H1 (cell line): ENCODE measurements at regions not wholly inside any gene's neighbourhood (a gene's known extent, or its start where the extent isn't known, plus 50 kb on each side); places are given as distances from the start of the nearest gene placed in this dataset.

Experiments used
- CBX8 ChIP-seq: fragments of 300-800, 300-1000 bp; sonication (generic); IDR thresholded peaks from 2 replicates; pipeline ENCODE4 v1.7.1; 2016; ENCODE audit warnings: low read depth, low read length, borderline replicate concordance
- TCF12 ChIP-seq: IDR thresholded peaks from 2 replicates; pipeline ENCODE4 v1.6.1; 2011; ENCODE audit warnings: low read depth, mild to moderate bottlenecking, low read length
- TF ChIP-seq, protein P1 (sequence below): fragments of 300-600 bp; sonication (generic); IDR thresholded peaks from 2 replicates; pipeline ENCODE4 v1.7.1; 2012; ENCODE audit warnings: low read length, moderate library complexity, mild to moderate bottlenecking, inconsistent platforms; ENCODE audit not compliant: insufficient replicate concordance

DNA sequence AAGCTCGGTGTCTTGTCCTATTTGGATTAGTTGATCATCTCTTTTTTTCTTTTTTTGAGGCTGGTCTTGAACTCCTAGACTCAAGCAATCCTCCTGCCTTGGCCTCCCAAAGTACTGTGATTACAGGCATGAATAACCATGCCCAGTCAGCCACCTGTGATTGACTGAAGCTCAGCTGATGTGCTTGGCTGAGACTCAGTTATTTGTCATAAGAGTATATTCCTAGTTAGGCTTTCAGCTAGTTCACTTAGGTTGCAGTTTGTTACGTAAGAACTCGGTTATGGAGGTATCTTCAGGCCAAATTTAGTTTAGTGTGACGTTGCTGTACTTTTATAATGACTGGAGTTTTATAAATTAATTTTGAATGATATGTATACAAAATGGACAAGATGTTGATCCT lies 365.0 kb downstream of the SV2B start (continued):
- TF ChIP-seq, protein P1, sequence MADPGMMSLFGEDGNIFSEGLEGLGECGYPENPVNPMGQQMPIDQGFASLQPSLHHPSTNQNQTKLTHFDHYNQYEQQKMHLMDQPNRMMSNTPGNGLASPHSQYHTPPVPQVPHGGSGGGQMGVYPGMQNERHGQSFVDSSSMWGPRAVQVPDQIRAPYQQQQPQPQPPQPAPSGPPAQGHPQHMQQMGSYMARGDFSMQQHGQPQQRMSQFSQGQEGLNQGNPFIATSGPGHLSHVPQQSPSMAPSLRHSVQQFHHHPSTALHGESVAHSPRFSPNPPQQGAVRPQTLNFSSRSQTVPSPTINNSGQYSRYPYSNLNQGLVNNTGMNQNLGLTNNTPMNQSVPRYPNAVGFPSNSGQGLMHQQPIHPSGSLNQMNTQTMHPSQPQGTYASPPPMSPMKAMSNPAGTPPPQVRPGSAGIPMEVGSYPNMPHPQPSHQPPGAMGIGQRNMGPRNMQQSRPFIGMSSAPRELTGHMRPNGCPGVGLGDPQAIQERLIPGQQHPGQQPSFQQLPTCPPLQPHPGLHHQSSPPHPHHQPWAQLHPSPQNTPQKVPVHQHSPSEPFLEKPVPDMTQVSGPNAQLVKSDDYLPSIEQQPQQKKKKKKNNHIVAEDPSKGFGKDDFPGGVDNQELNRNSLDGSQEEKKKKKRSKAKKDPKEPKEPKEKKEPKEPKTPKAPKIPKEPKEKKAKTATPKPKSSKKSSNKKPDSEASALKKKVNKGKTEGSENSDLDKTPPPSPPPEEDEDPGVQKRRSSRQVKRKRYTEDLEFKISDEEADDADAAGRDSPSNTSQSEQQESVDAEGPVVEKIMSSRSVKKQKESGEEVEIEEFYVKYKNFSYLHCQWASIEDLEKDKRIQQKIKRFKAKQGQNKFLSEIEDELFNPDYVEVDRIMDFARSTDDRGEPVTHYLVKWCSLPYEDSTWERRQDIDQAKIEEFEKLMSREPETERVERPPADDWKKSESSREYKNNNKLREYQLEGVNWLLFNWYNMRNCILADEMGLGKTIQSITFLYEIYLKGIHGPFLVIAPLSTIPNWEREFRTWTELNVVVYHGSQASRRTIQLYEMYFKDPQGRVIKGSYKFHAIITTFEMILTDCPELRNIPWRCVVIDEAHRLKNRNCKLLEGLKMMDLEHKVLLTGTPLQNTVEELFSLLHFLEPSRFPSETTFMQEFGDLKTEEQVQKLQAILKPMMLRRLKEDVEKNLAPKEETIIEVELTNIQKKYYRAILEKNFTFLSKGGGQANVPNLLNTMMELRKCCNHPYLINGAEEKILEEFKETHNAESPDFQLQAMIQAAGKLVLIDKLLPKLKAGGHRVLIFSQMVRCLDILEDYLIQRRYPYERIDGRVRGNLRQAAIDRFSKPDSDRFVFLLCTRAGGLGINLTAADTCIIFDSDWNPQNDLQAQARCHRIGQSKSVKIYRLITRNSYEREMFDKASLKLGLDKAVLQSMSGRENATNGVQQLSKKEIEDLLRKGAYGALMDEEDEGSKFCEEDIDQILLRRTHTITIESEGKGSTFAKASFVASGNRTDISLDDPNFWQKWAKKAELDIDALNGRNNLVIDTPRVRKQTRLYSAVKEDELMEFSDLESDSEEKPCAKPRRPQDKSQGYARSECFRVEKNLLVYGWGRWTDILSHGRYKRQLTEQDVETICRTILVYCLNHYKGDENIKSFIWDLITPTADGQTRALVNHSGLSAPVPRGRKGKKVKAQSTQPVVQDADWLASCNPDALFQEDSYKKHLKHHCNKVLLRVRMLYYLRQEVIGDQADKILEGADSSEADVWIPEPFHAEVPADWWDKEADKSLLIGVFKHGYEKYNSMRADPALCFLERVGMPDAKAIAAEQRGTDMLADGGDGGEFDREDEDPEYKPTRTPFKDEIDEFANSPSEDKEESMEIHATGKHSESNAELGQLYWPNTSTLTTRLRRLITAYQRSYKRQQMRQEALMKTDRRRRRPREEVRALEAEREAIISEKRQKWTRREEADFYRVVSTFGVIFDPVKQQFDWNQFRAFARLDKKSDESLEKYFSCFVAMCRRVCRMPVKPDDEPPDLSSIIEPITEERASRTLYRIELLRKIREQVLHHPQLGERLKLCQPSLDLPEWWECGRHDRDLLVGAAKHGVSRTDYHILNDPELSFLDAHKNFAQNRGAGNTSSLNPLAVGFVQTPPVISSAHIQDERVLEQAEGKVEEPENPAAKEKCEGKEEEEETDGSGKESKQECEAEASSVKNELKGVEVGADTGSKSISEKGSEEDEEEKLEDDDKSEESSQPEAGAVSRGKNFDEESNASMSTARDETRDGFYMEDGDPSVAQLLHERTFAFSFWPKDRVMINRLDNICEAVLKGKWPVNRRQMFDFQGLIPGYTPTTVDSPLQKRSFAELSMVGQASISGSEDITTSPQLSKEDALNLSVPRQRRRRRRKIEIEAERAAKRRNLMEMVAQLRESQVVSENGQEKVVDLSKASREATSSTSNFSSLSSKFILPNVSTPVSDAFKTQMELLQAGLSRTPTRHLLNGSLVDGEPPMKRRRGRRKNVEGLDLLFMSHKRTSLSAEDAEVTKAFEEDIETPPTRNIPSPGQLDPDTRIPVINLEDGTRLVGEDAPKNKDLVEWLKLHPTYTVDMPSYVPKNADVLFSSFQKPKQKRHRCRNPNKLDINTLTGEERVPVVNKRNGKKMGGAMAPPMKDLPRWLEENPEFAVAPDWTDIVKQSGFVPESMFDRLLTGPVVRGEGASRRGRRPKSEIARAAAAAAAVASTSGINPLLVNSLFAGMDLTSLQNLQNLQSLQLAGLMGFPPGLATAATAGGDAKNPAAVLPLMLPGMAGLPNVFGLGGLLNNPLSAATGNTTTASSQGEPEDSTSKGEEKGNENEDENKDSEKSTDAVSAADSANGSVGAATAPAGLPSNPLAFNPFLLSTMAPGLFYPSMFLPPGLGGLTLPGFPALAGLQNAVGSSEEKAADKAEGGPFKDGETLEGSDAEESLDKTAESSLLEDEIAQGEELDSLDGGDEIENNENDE, result no peak
- no peak for TF ChIP-seq TCF12
- TF ChIP-seq CBX8, result no peak
